ENCODE measurements at regions not wholly inside any gene's neighbourhood (a gene's known extent, or its start where the extent isn't known, plus 50 kb on each side); places are given as distances from the start of the nearest gene placed in this dataset.

DNA sequence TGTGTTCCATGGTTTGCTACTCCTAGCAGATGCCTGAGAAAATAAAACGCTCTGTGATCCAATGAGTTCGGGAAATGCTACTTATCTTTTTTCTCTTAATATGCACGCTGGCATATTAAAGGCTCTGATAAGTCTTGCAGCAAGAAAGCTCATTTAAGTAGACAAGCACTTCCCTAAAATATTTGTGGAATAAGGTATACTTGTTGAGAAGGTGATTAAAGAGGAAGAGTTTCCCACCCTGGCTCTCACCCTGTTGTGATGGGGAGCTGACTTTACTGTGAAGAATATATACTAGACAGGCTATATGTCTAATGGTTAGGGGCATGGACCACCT, 279.4 kb downstream of the RPS24 start:
- no peaks in the 10 kb centered on the region for H3K27me3 ChIP-seq
- no peaks in the 10 kb centered on the region for H3K9me3 ChIP-seq (ENCODE audit: low read depth)
- peak overlapping the region; percentile 37 for H3K27ac ChIP-seq
- TF ChIP-seq CTCF (IDR thresholded peaks at IDR 0.05; ENCODE audit: low read depth, low read length), result no peak
- DNase-seq (ENCODE audit: low read depth in 1 of 2, low spot score in 1 of 2), result no peak
- no peaks in the 10 kb centered on the region for H3K36me3 ChIP-seq
- peaks cover 9% of the 10 kb centered on the region for H3K4me1 ChIP-seq (ENCODE audit: low read depth)
- no peak overlapping the region for H3K4me3 ChIP-seq

- Histone ChIP-seq H3K4me1 (ENCODE audit: low read depth) (peaks cover 9% of the 10 kb centered on the region), H3K27me3 (no peaks in the 10 kb centered on the region), H3K36me3 (no peaks in the 10 kb centered on the region), H3K9me3 (ENCODE audit: low read depth) (no peaks in the 10 kb centered on the region), H3K4me3 (no peak overlapping the region), H3K27ac (no peak overlapping the region)
- no peak for DNase-seq (ENCODE audit: low read depth in 1 of 2, low spot score in 1 of 2)
- TF ChIP-seq CTCF (IDR thresholded peaks at IDR 0.05; ENCODE audit: low read depth, low read length), result no peak
Measured at GRCh38 chr10:78313636-78314035, 280.0 kb downstream of the RPS24 start.

DNA sequence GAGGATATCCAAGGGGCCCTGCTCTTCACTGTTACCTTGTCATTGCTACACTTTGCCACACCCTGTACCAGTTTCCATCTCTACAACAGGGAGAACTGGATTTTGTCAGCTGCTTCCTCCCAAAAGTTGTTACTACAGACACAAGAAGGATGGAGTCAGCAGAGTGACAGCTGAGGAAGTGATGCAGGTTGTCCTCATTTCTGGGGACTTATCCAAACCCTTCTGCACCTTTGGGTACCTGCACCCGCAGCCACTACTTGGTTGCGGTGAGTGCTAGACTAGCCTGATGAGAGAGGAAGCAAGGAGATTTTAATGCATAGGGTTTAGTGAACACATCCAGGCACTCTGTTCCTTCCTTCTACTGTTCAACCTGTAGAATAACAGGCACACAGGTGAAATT, 281.0 kb downstream of the RPS24 start:
- no peak for TF ChIP-seq CTCF (IDR thresholded peaks at IDR 0.05; ENCODE audit: low read depth, low read length)
- Histone ChIP-seq H3K4me1 (ENCODE audit: low read depth) (peaks cover 9% of the 10 kb centered on the region), H3K4me3 (no peak overlapping the region), H3K27ac (no peak overlapping the region), H3K9me3 (ENCODE audit: low read depth) (no peaks in the 10 kb centered on the region), H3K36me3 (no peaks in the 10 kb centered on the region), H3K27me3 (no peaks in the 10 kb centered on the region)
- no peak for DNase-seq (ENCODE audit: low read depth in 1 of 2, low spot score in 1 of 2)

- DNase-seq (ENCODE audit: low read depth in 1 of 2, low spot score in 1 of 2), result peak in 1 of 2 donors; percentile 32
- no peaks in the 10 kb centered on the region for H3K9me3 ChIP-seq (ENCODE audit: low read depth)
- no peaks in the 10 kb centered on the region for H3K36me3 ChIP-seq
- H3K27ac ChIP-seq, result no peak overlapping the region
- H3K4me3 ChIP-seq, result no peak overlapping the region
- peaks cover 9% of the 10 kb centered on the region for H3K4me1 ChIP-seq (ENCODE audit: low read depth)
- no peaks in the 10 kb centered on the region for H3K27me3 ChIP-seq
- TF ChIP-seq CTCF (IDR thresholded peaks at IDR 0.05; ENCODE audit: low read depth, low read length), result no peak
Measured at GRCh38 chr10:78316451-78316931, 282.8 kb downstream of the RPS24 start.

- Histone ChIP-seq H3K4me1 (ENCODE audit: low read depth) (peaks cover 3% of the 10 kb centered on the region), H3K27ac (no peak overlapping the region), H3K27me3 (no peaks in the 10 kb centered on the region), H3K36me3 (no peaks in the 10 kb centered on the region), H3K9me3 (ENCODE audit: low read depth) (no peaks in the 10 kb centered on the region), H3K4me3 (no peak overlapping the region)
- no peak for TF ChIP-seq CTCF (IDR thresholded peaks at IDR 0.05; ENCODE audit: low read depth, low read length)
- DNase-seq (ENCODE audit: low read depth in 1 of 2, low spot score in 1 of 2), result no peak
Measured at GRCh38 chr10:78318305-78318704, 284.6 kb downstream of the RPS24 start.

- H3K27ac ChIP-seq, result no peak overlapping the region
- TF ChIP-seq CTCF (IDR thresholded peaks at IDR 0.05; ENCODE audit: low read depth, low read length), result no peak
- no peak for DNase-seq (ENCODE audit: low read depth in 1 of 2, low spot score in 1 of 2)
Measured at GRCh38 chr10:78319371-78319770, 285.7 kb downstream of the RPS24 start.

More at GRCh38 chr10:78319371-78319770, 285.7 kb downstream of the RPS24 start:
- Histone ChIP-seq H3K36me3 (no peaks in the 10 kb centered on the region), H3K4me1 (ENCODE audit: low read depth) (peaks cover 3% of the 10 kb centered on the region), H3K9me3 (ENCODE audit: low read depth) (no peaks in the 10 kb centered on the region), H3K4me3 (no peak overlapping the region), H3K27me3 (no peaks in the 10 kb centered on the region)

All from cardiac muscle cell (in vitro differentiated cells and primary cell).